Stimulated activated CD4-positive, alpha-beta T cell treated with anti-CD3 and anti-CD28 coated beads, TNF-alpha, amount 100 ng/mL, for 24 hours (primary cell): ENCODE measurements at regions not wholly inside any gene's neighbourhood (a gene's known extent, or its start where the extent isn't known, plus 50 kb on each side); places are given as distances from the start of the nearest gene placed in this dataset.

Experiments
- DNase-seq, 3 experiments: peaks; one replicate each; pipeline ENCODE4 v3.0.0-alpha.2; 2020; ENCODE audit warnings: low read depth in 3 of 3

GRCh38 chr7:52150952-52151351 is 834.3 kb upstream of the COBL start:
- DNase-seq, result no peak

GRCh38 chr7:52146871-52147634 is 830.4 kb upstream of the COBL start:
- no peak for DNase-seq

GRCh38 chr7:52143219-52143618 is 826.6 kb upstream of the COBL start:
- DNase-seq, result no peak

GRCh38 chr7:52140851-52141250 is 824.2 kb upstream of the COBL start:
- DNase-seq, result no peak

- no peak for DNase-seq
These were observed 818.8 kb upstream of the COBL start for GRCh38 chr7:52135403-52135802.

GRCh38 chr7:52129278-52129677 is 812.7 kb upstream of the COBL start:
- no peak for DNase-seq

GRCh38 chr7:52120912-52121311 is 804.3 kb upstream of the COBL start:
- no peak for DNase-seq

GRCh38 chr7:52119537-52119936 is 802.9 kb upstream of the COBL start:
- DNase-seq, result no peak

- DNase-seq, result no peak
These were observed 797.9 kb upstream of the COBL start for GRCh38 chr7:52114509-52114908.

- DNase-seq, result no peak
These were observed 797.4 kb upstream of the COBL start for GRCh38 chr7:52114056-52114455.

GRCh38 chr7:52107355-52107754 is 790.7 kb upstream of the COBL start:
- DNase-seq, result no peak

GRCh38 chr7:52095861-52096260 is 779.3 kb upstream of the COBL start:
- DNase-seq, result no peak

- DNase-seq, result no peak
These were observed 775.4 kb upstream of the COBL start for GRCh38 chr7:52091996-52092395.

GRCh38 chr7:52091101-52091500 is 774.5 kb upstream of the COBL start:
- DNase-seq, result no peak

GRCh38 chr7:52088008-52088901 is 771.6 kb upstream of the COBL start:
- no peak for DNase-seq

GRCh38 chr7:52085610-52086009 is 769.0 kb upstream of the COBL start:
- no peak for DNase-seq

GRCh38 chr7:52080493-52080892 is 763.9 kb upstream of the COBL start:
- DNase-seq, result no peak

GRCh38 chr7:52079726-52080125 is 763.1 kb upstream of the COBL start:
- DNase-seq, result no peak

- no peak for DNase-seq
These were observed 761.0 kb upstream of the COBL start for GRCh38 chr7:52077571-52077970.

- DNase-seq, result no peak
These were observed 758.3 kb upstream of the COBL start for GRCh38 chr7:52074912-52075311.

- DNase-seq, result no peak
These were observed 757.5 kb upstream of the COBL start for GRCh38 chr7:52074071-52074470.

GRCh38 chr7:52071744-52072143 is 755.1 kb upstream of the COBL start:
- DNase-seq, result no peak

- no peak for DNase-seq
These were observed 747.9 kb upstream of the COBL start for GRCh38 chr7:52064493-52064892.
